Astrocyte of the cerebellum (primary cell): ENCODE measurements at regions not wholly inside any gene's neighbourhood (a gene's known extent, or its start where the extent isn't known, plus 50 kb on each side); places are given as distances from the start of the nearest gene placed in this dataset.
"Not testable (repeated sequence)": the region's sequence is repeated elsewhere in the genome, so short reads cannot be mapped to it uniquely, and the experiment has no call there.

ENCODE experiments used
- DNase-seq: peaks from one replicate; pipeline ENCODE4 v3.0.0-alpha.2; 2011; ENCODE audit warnings: low read depth
- H3K4me3 ChIP-seq: 2 replicates; pipeline ENCODE4 v1.5.1; 2011; ENCODE audit warnings: mild to moderate bottlenecking, low read depth, low read length, moderate library complexity
- in situ Hi-C: cut with HindIII; loops from 2 replicates; pipeline ENCODE4 v1.10.0; 2017; ENCODE audit warnings: low sequenced_read_pairs
- TF ChIP-seq, protein P1 (sequence below): IDR thresholded peaks from 2 replicates; pipeline ENCODE4 v1.5.1; 2012; ENCODE audit warnings: low read length, low read depth, moderate library complexity, mild to moderate bottlenecking; ENCODE audit errors: missing control alignments

DNA sequence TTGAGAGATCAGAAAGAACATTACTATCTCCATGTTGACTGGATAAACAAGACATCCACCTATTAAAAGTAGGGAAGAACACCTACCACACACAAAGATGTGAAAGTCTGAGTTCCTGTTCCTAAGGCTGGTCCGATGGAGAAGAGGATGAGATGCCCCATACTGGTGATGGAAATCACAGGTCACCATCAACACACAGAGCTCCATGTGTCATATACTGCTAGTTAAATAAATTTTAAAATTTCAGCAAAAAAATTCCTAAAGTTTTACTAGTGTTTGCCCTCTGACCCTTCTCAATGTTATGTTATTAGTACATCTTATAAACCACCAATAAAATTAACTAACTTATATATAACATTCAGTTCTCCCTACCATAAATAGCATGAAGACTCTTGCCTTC lies 59.1 kb downstream of the KCNA5 start:
- H3K4me3 ChIP-seq = no peak overlapping the region
- TF ChIP-seq, protein P1, sequence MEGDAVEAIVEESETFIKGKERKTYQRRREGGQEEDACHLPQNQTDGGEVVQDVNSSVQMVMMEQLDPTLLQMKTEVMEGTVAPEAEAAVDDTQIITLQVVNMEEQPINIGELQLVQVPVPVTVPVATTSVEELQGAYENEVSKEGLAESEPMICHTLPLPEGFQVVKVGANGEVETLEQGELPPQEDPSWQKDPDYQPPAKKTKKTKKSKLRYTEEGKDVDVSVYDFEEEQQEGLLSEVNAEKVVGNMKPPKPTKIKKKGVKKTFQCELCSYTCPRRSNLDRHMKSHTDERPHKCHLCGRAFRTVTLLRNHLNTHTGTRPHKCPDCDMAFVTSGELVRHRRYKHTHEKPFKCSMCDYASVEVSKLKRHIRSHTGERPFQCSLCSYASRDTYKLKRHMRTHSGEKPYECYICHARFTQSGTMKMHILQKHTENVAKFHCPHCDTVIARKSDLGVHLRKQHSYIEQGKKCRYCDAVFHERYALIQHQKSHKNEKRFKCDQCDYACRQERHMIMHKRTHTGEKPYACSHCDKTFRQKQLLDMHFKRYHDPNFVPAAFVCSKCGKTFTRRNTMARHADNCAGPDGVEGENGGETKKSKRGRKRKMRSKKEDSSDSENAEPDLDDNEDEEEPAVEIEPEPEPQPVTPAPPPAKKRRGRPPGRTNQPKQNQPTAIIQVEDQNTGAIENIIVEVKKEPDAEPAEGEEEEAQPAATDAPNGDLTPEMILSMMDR = no peak
- in situ Hi-C loops = loop anchor here (5.0 kb wide), 1 partner anchor 54 kb away; no protein-coding TSS in a partner anchor
- DNase-seq = no peak

DNA sequence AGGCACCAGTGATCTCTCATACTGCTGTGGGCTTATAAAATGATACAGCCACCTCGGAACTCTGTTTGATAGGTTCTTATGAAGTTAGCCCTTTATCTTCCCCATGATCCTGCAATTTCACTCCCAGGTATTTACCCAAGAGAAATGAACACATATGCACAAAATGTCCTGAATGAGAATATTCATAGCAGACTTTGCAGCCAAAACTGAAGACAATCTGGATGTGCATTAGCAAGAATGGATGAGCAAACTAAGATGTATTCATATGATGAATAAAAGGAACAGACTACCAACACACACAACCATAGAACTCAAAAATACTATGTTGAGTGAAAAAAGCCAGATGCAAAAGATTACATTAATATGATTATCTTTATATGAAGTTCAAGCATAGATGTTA lies 66.7 kb downstream of the KCNA5 start:
- DNase-seq = no peak
- TF ChIP-seq, protein P1 = no peak
- no peak overlapping the region for H3K4me3 ChIP-seq
- in situ Hi-C loops = no loop called here

DNA sequence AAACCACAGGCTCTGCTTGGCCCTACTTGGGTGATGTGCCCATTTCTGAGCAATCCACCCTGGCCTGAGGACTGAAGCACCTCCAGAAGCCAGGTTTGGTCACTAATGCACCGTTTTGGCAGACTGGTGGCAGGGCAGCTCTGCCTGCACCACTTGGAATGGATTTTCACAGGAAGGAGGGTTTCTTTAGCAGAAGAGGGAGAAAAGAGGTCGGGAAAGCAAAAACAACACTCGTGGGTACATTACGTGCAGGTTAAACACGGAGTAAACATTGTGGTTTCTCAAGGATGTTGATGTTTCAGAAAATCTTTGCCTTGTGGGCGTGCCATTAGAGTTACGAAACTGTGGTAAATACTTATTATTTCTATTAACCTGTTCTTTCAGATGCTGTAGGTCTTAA lies 70.8 kb downstream of the KCNA5 start:
- in situ Hi-C loops = no loop called here
- TF ChIP-seq, protein P1 = no peak
- no peak for DNase-seq
- H3K4me3 ChIP-seq = no peak overlapping the region

DNA sequence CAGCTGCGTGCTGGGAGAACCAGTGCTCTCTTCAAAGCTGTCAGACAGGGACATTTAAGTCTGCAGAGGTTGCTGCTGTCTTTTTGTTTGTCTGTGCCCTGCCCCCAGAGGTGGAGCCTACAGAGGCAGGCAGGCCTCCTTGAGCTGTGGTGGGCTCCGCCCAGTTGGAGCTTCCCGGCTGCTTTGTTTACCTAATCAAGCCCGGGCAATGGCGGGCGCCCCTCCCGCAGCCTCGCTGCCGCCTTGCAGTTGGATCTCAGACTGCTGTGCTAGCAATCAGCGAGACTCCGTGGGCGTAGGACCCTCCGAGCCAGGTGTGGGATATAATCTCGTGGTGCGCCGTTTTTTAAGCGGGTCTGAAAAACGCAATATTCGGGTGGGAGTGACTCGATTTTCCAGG lies 78.1 kb downstream of the KCNA5 start:
- DNase-seq, H3K4me3 ChIP-seq, in situ Hi-C loops: not testable (repeated sequence)

DNA sequence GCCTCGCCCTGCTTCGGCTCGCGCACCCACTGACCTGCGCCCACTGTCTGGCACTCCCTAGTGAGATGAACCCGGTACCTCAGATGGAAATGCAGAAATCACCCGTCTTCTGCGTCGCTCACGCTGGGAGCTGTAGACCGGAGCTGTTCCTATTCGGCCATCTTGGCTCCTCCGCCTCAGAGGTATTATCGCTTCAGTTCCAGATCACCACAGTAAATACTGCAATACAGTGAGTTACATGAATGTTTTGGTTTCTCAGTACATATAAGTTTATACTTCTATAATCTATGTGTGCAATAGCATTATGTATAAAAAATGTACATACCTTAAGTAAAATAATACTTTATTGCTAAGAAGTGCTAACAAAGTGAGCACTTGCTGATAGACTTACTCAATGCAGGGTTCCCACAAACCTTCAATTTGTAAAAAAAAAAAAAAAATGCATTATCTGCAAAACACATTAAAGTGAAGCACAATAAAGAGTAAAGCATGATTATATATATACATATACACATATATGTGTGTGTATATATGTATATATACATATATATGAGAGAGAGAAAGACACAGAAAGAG lies 78.7 kb downstream of the KCNA5 start:
- in situ Hi-C loops, H3K4me3 ChIP-seq, DNase-seq: not testable (repeated sequence)

DNA sequence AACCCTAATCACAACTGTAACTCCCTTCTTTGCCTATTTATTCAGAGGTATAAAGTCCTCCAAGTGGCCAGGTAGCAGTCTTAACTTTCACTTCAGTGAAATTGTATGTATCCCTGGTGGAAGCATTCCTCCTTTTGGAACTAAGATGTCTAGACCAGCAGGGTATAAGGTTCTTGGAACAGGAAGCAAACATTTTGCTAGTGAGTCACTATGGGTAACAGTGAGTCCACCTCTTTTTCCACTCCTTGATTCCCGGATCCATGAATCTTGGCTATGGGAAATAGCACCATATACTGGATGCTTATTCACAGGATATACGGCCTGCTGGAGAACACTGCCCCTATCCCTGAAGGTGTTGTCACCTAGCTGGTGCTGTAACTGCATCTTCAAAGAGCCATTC lies 80.2 kb downstream of the KCNA5 start:
- TF ChIP-seq, protein P1 = no peak
- in situ Hi-C loops = no loop called here
- peak; percentile 41 for DNase-seq
- no peak overlapping the region for H3K4me3 ChIP-seq

DNA sequence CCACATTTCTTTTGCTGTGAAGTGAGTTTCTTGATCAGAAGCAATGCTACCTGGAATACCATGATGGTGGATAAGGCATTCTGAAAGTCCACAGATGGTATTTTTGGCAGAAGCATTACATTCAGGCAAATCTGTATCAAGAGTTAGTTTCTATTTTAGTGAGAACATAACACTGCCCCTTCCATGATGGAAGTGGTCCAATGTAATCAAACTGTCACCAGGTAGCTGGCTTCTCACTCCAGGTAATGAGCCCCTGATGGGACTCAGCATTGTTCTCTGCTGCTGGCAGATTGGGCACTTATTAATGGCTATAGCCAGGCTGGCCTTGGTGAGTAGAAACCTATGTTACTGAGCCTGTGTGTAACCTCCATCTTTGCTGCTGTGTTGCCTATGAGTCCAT lies 80.7 kb downstream of the KCNA5 start:
- DNase-seq = no peak
- in situ Hi-C loops = no loop called here
- H3K4me3 ChIP-seq = no peak overlapping the region
- TF ChIP-seq, protein P1 = no peak

DNA sequence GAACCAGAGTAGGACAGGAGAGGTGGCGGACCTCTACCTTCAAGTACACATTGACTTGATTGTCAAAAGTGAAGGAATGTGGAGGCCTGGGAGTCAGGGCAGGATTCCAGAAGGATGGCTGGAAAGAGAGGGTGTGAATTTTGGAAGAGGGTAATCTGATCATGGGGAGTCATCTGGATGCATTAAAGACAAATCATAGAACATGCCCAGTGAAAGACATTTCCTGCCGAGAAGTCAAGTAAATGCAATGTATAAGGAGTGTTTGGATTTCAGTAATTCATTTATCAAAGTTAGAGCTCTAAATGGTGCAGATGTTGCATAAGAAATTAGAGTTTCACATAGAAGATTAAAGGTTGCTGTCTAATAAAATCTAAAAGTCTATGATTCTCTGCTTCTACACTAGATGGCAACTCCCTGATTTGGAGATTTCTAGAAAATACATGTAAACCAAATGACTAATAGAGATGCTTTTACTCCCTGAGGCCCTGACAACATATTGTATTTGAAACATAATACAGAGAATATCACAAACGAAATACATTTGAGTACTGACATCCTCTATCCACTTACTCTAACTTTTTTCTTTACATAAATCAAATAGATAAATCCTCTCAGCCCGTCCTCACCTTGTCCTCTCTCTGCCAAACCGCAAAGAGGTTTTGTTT lies 91.3 kb downstream of the KCNA5 start:
- DNase-seq = no peak
- H3K4me3 ChIP-seq = no peak overlapping the region
- in situ Hi-C loops = no loop called here
- TF ChIP-seq, protein P1 = no peak
